ENCODE measurements at regions not wholly inside any gene's neighbourhood (a gene's known extent, or its start where the extent isn't known, plus 50 kb on each side); places are given as distances from the start of the nearest gene placed in this dataset.

- TF ChIP-seq, protein P1, sequence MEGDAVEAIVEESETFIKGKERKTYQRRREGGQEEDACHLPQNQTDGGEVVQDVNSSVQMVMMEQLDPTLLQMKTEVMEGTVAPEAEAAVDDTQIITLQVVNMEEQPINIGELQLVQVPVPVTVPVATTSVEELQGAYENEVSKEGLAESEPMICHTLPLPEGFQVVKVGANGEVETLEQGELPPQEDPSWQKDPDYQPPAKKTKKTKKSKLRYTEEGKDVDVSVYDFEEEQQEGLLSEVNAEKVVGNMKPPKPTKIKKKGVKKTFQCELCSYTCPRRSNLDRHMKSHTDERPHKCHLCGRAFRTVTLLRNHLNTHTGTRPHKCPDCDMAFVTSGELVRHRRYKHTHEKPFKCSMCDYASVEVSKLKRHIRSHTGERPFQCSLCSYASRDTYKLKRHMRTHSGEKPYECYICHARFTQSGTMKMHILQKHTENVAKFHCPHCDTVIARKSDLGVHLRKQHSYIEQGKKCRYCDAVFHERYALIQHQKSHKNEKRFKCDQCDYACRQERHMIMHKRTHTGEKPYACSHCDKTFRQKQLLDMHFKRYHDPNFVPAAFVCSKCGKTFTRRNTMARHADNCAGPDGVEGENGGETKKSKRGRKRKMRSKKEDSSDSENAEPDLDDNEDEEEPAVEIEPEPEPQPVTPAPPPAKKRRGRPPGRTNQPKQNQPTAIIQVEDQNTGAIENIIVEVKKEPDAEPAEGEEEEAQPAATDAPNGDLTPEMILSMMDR (IDR thresholded peaks at IDR 0.05), result no peak
- Histone ChIP-seq H3K36me3 (no peaks in the 10 kb centered on the region), H3K4me1 (ENCODE audit: control insufficient read depth in 1 of 2, low read depth in 2 of 2) (peaks cover 0 to 22% of the 10 kb centered on the region in 2 donors), H3K27me3 (replicated peaks; ENCODE audit: insufficient read depth) (no peaks in the 10 kb centered on the region), H3K4me3 (no peak overlapping the region), H3K27ac (no peak overlapping the region), H3K9me3 (no peaks in the 10 kb centered on the region)
- DNase-seq (ENCODE audit: low spot score) (no peak), ATAC-seq (ENCODE audit: insufficient number of reproducible peaks, low FRiP score, low read depth) (no peak)
Measured at GRCh38 chrX:39724544-39724943, 373.2 kb downstream of the BCOR start.

- Histone ChIP-seq H3K4me1 (ENCODE audit: control insufficient read depth in 1 of 2, low read depth in 2 of 2) (peaks cover 0 to 22% of the 10 kb centered on the region in 2 donors), H3K36me3 (no peaks in the 10 kb centered on the region), H3K27me3 (replicated peaks; ENCODE audit: insufficient read depth) (no peaks in the 10 kb centered on the region), H3K4me3 (no peak overlapping the region), H3K9me3 (no peaks in the 10 kb centered on the region), H3K27ac (no peak overlapping the region)
- ATAC-seq (ENCODE audit: insufficient number of reproducible peaks, low FRiP score, low read depth) (no peak), DNase-seq (ENCODE audit: low spot score) (no peak)
- TF ChIP-seq, protein P1 (IDR thresholded peaks at IDR 0.05), result no peak
Measured at GRCh38 chrX:39725114-39725513, 372.6 kb downstream of the BCOR start.

- TF ChIP-seq, protein P1 (IDR thresholded peaks at IDR 0.05), result no peak
- Histone ChIP-seq H3K27me3 (replicated peaks; ENCODE audit: insufficient read depth) (no peaks in the 10 kb centered on the region), H3K9me3 (no peaks in the 10 kb centered on the region), H3K27ac (peak overlapping the region in 1 of 2 donors; percentile 12), H3K4me3 (no peak overlapping the region), H3K36me3 (no peaks in the 10 kb centered on the region), H3K4me1 (ENCODE audit: control insufficient read depth in 1 of 2, low read depth in 2 of 2) (peaks cover 0 to 24% of the 10 kb centered on the region in 2 donors)
- ATAC-seq (ENCODE audit: insufficient number of reproducible peaks, low FRiP score, low read depth) (no peak), DNase-seq (ENCODE audit: low spot score) (no peak)
Measured at GRCh38 chrX:39725928-39726619, 371.7 kb downstream of the BCOR start.

- Histone ChIP-seq H3K4me3 (no peak overlapping the region), H3K9me3 (no peaks in the 10 kb centered on the region), H3K4me1 (ENCODE audit: control insufficient read depth in 1 of 2, low read depth in 2 of 2) (peaks cover 4 to 28% of the 10 kb centered on the region in 2 donors), H3K27ac (peak overlapping the region in 1 of 2 donors; percentile 12), H3K27me3 (replicated peaks; ENCODE audit: insufficient read depth) (no peaks in the 10 kb centered on the region), H3K36me3 (no peaks in the 10 kb centered on the region)
- no peak for DNase-seq (ENCODE audit: low spot score)
- no peak for ATAC-seq (ENCODE audit: insufficient number of reproducible peaks, low FRiP score, low read depth)
- TF ChIP-seq, protein P1 (IDR thresholded peaks at IDR 0.05), result no peak
Measured at GRCh38 chrX:39726771-39727170, 371.0 kb downstream of the BCOR start.

DNA sequence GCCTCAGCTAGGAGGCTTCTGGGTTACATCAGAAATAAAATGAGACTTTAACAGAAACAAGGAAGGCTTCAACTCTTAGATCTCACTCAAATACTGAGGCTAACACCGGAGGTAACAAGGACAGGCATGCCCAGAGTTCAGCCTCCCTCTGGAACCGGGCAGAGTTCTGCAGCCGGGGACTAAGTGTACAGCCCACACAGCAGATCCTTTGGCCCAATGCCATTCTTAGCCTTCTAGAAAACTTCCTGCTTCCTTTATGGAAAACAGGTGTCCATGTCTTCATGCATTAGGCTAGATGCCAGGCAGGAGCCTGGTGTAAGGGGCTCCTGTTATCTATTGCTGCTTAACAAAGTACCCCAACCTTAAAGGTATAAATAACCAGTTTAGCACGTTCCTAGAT is 369.7 kb downstream of the BCOR start:
- no peak for DNase-seq (ENCODE audit: low spot score)
- ATAC-seq (ENCODE audit: insufficient number of reproducible peaks, low FRiP score, low read depth), result no peak
- no peak overlapping the region for H3K4me3 ChIP-seq
- no peaks in the 10 kb centered on the region for H3K9me3 ChIP-seq
- H3K27ac ChIP-seq, result no peak overlapping the region
- H3K36me3 ChIP-seq, result no peaks in the 10 kb centered on the region
- peaks cover 4 to 33% of the 10 kb centered on the region in 2 donors for H3K4me1 ChIP-seq (ENCODE audit: control insufficient read depth in 1 of 2, low read depth in 2 of 2)
- TF ChIP-seq, protein P1 (IDR thresholded peaks at IDR 0.05), result no peak
- no peaks in the 10 kb centered on the region for H3K27me3 ChIP-seq (replicated peaks; ENCODE audit: insufficient read depth)
